Glutamatergic neuron (in vitro differentiated cells): ENCODE measurements at regions not wholly inside any gene's neighbourhood (a gene's known extent, or its start where the extent isn't known, plus 50 kb on each side); places are given as distances from the start of the nearest gene placed in this dataset.

ENCODE experiments used
- DNase-seq: peaks from one replicate; pipeline ENCODE4 v3.0.0; 2022
- H3K27ac Mint-ChIP-seq: one replicate; pipeline ENCODE4 v1.8.0; 2020; ENCODE audit warnings: mild to moderate bottlenecking, mixed read lengths, inconsistent platforms; ENCODE audit not compliant: unreplicated experiment
- H3K27me3 Mint-ChIP-seq: one replicate; pipeline ENCODE4 v1.8.0; 2020; ENCODE audit warnings: mild to moderate bottlenecking, moderate library complexity, mixed read lengths, inconsistent platforms; ENCODE audit not compliant: unreplicated experiment
- H3K36me3 Mint-ChIP-seq: one replicate; pipeline ENCODE4 v1.8.0; 2020; ENCODE audit warnings: mild to moderate bottlenecking, mixed read lengths, inconsistent platforms; ENCODE audit not compliant: unreplicated experiment
- H3K4me1 Mint-ChIP-seq: one replicate; pipeline ENCODE4 v1.8.0; 2020; ENCODE audit warnings: mild to moderate bottlenecking, low read depth, mixed read lengths, inconsistent platforms; ENCODE audit not compliant: unreplicated experiment
- H3K4me3 Mint-ChIP-seq: one replicate; pipeline ENCODE4 v1.8.0; 2020; ENCODE audit warnings: mild to moderate bottlenecking, mixed read lengths, inconsistent platforms; ENCODE audit not compliant: unreplicated experiment
- H3K9me3 Mint-ChIP-seq: one replicate; pipeline ENCODE4 v1.8.0; 2020; ENCODE audit warnings: mild to moderate bottlenecking, moderate library complexity, mixed read lengths, inconsistent platforms; ENCODE audit not compliant: unreplicated experiment
- CTCF ChIP-seq: fragments of 200-600 bp; sonication (generic); IDR thresholded peaks from one replicate; pipeline ENCODE4 v1.5.0; 2021; ENCODE audit not compliant: partially characterized antibody, unreplicated experiment

GRCh38 chr12:73185403-73185802 lies 913.2 kb downstream of the TRHDE start:
- Mint-ChIP-seq H3K27ac (no peak overlapping the region), H3K9me3 (peaks cover 13% of the 10 kb centered on the region), H3K36me3 (peaks cover 14% of the 10 kb centered on the region), H3K4me1 (peaks cover 9% of the 10 kb centered on the region), H3K27me3 (peaks cover 4% of the 10 kb centered on the region), H3K4me3 (no peak overlapping the region)
- TF ChIP-seq CTCF: no peak
- no peak for DNase-seq

- Mint-ChIP-seq H3K4me1 (peaks cover 9% of the 10 kb centered on the region), H3K36me3 (peaks cover 14% of the 10 kb centered on the region), H3K27me3 (peaks cover 3% of the 10 kb centered on the region), H3K27ac (no peak overlapping the region), H3K4me3 (no peak overlapping the region), H3K9me3 (peaks cover 7% of the 10 kb centered on the region)
- DNase-seq: no peak
- no peak for TF ChIP-seq CTCF
These were observed 914.1 kb downstream of the TRHDE start for GRCh38 chr12:73186272-73186671.

GRCh38 chr12:73187765-73188164 lies 915.6 kb downstream of the TRHDE start:
- Mint-ChIP-seq H3K9me3 (no peaks in the 10 kb centered on the region), H3K4me3 (no peak overlapping the region), H3K27me3 (no peaks in the 10 kb centered on the region), H3K36me3 (peaks cover 14% of the 10 kb centered on the region), H3K27ac (no peak overlapping the region), H3K4me1 (no peaks in the 10 kb centered on the region)
- TF ChIP-seq CTCF: no peak
- DNase-seq: no peak

- Mint-ChIP-seq H3K4me1 (no peaks in the 10 kb centered on the region), H3K27me3 (no peaks in the 10 kb centered on the region), H3K4me3 (no peak overlapping the region), H3K27ac (no peak overlapping the region), H3K9me3 (no peaks in the 10 kb centered on the region), H3K36me3 (no peaks in the 10 kb centered on the region)
- TF ChIP-seq CTCF: no peak
- DNase-seq: no peak
These were observed 938.5 kb downstream of the TRHDE start for GRCh38 chr12:73210548-73211204.

- no peak overlapping the region for H3K4me3 Mint-ChIP-seq
- no peak for TF ChIP-seq CTCF
- peaks cover 2% of the 10 kb centered on the region for H3K4me1 Mint-ChIP-seq
- DNase-seq: no peak
- no peaks in the 10 kb centered on the region for H3K27me3 Mint-ChIP-seq
- H3K27ac Mint-ChIP-seq: no peak overlapping the region
- H3K9me3 Mint-ChIP-seq: no peaks in the 10 kb centered on the region
- no peaks in the 10 kb centered on the region for H3K36me3 Mint-ChIP-seq
These were observed 948.8 kb downstream of the TRHDE start for GRCh38 chr12:73220951-73221350.
